AG10803 (cell line): ENCODE measurements at regions not wholly inside any gene's neighbourhood (a gene's known extent, or its start where the extent isn't known, plus 50 kb on each side); places are given as distances from the start of the nearest gene placed in this dataset.

Experiments used
- DNase-seq: peaks from one replicate; pipeline ENCODE4 v3.0.0; 2010; ENCODE audit warnings: low read depth
- H3K4me3 ChIP-seq: 2 replicates; pipeline ENCODE4 v1.5.1; 2011; ENCODE audit warnings: mild to moderate bottlenecking, low read length, control low read depth
- TF ChIP-seq, protein P1 (sequence below): conservative IDR thresholded peaks from 2 replicates; pipeline ENCODE4 v1.5.1; 2011; ENCODE audit warnings: mild to moderate bottlenecking, low read length, control low read depth, inconsistent platforms

DNA sequence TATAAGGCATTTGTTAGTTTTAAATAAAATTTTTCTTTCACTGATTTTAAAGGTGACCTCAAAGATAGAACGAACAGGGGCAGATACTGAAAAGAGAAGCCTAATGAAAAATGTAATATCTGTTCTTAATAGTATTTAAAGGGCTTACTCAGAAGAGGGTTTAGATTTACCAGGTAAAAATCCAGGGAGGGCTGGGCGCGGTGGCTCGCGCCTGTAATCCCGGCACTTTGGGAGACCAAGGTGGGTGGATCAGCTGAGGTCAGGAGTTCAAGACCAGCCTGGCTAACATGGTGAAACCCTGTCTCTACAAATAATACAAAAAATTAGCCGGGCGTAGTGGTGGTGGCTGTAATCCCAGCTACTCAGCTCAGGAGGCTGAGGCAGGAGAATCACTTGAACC, 108.3 kb upstream of the CNTNAP2 start:
- DNase-seq = no peak
- no peak overlapping the region for H3K4me3 ChIP-seq
- TF ChIP-seq, protein P1, sequence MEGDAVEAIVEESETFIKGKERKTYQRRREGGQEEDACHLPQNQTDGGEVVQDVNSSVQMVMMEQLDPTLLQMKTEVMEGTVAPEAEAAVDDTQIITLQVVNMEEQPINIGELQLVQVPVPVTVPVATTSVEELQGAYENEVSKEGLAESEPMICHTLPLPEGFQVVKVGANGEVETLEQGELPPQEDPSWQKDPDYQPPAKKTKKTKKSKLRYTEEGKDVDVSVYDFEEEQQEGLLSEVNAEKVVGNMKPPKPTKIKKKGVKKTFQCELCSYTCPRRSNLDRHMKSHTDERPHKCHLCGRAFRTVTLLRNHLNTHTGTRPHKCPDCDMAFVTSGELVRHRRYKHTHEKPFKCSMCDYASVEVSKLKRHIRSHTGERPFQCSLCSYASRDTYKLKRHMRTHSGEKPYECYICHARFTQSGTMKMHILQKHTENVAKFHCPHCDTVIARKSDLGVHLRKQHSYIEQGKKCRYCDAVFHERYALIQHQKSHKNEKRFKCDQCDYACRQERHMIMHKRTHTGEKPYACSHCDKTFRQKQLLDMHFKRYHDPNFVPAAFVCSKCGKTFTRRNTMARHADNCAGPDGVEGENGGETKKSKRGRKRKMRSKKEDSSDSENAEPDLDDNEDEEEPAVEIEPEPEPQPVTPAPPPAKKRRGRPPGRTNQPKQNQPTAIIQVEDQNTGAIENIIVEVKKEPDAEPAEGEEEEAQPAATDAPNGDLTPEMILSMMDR = no peak

GRCh38 chr7:146004805-146005204, 111.8 kb upstream of the CNTNAP2 start:
- TF ChIP-seq, protein P1 = no peak
- no peak overlapping the region for H3K4me3 ChIP-seq
- no peak for DNase-seq

DNA sequence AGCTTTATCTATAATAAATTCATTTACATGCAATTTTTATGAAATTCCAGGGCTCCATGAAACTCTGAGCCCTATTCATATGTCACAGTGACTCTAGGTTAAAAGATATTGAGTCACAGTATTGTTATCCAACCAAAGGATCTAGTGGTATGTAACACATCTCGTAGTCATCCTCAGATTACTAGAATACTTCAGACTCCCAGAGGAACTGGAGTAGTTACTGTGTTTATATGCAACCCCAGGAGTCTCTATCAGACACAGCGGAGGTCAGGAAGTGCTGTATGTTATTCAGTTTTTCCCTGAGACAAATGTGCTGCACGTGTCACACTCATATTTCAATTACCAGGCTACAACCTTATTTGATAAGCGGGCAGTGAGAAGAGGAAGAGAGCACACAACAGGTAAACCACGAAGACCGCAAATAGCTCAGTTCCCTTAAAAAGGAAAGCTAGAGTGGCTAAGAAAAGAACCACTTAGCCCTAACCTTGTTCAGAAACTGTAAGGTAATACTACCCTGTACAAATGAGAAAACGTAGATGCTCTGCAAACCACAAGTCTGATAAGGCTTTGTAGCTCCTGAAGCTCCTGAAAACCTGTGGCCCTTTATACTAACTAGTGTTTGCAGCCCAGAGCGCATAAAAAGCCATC, 114.0 kb upstream of the CNTNAP2 start:
- H3K4me3 ChIP-seq = no peak overlapping the region
- no peak for DNase-seq
- TF ChIP-seq, protein P1 = no peak

GRCh38 chr7:146002008-146002407, 114.6 kb upstream of the CNTNAP2 start:
- TF ChIP-seq, protein P1 = no peak
- DNase-seq = no peak
- no peak overlapping the region for H3K4me3 ChIP-seq

GRCh38 chr7:146000882-146001281, 115.7 kb upstream of the CNTNAP2 start:
- TF ChIP-seq, protein P1 = no peak
- no peak for DNase-seq
- no peak overlapping the region for H3K4me3 ChIP-seq

- no peak overlapping the region for H3K4me3 ChIP-seq
- TF ChIP-seq, protein P1 = no peak
- no peak for DNase-seq
Observed at GRCh38 chr7:145989469-145989868, 127.1 kb upstream of the CNTNAP2 start.

DNA sequence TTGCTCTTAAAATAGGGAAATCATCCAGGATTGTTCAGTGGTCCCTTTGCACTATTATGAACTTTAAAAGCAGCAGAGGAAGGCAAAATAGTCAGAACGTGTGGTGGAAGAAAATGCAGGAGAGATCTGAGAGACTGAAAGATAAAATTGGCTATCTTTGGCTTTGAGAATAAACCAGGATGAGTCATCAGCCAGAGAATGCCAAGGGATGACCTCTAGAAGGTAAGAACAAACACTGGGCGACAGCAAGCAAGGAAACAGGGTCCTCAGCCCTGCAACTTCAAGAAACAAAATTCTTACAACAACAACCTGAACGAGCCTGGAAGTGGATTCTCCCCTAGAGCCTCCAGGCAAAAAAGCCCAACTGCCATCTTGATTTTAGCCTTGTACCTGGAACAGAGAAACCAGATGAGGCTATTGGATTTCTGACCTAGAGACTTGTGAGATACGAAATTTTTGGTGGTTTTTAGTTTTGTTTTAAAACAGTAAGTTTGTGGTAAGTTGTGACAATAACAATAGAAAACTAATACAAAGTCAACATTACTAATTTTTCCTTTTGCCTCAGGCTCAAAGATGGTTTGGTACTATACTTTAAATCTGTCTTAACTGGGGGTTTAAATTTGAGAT, 130.2 kb upstream of the CNTNAP2 start:
- TF ChIP-seq, protein P1 = no peak
- H3K4me3 ChIP-seq = no peak overlapping the region
- no peak for DNase-seq
